PFSK-1 (cell line): ENCODE measurements at regions not wholly inside any gene's neighbourhood (a gene's known extent, or its start where the extent isn't known, plus 50 kb on each side); places are given as distances from the start of the nearest gene placed in this dataset.

Experiments
- FOXP2 ChIP-seq: optimal IDR thresholded peaks from 2 replicates; pipeline ENCODE3; 2011; ENCODE audit warnings: borderline replicate concordance, control low read depth, inconsistent platforms; ENCODE audit not compliant: insufficient read depth; ENCODE audit errors: extremely low read length, extremely low read depth
- POLR2AphosphoS5 ChIP-seq: IDR thresholded peaks from 2 replicates; pipeline ENCODE4 v1.6.1; 2012; ENCODE audit warnings: low read depth, mild to moderate bottlenecking, control low read depth, low read length, moderate library complexity
- REST ChIP-seq, 2 experiments: IDR thresholded peaks; 2 replicates each; pipeline versions ENCODE4 v1.6.1 to v1.8.0; 2011 to 2012; ENCODE audit warnings: low read depth in 2 of 2, low read length in 2 of 2, control low read depth in 1 of 2, inconsistent platforms in 1 of 2, mild to moderate bottlenecking in 1 of 2, moderate library complexity in 1 of 2; ENCODE audit not compliant: insufficient read depth in 1 of 2
- SIN3A ChIP-seq: IDR thresholded peaks from 2 replicates; pipeline ENCODE4 v1.6.1; 2012; ENCODE audit warnings: mild to moderate bottlenecking, low read length, moderate library complexity, borderline replicate concordance; ENCODE audit not compliant: insufficient read depth
- TAF1 ChIP-seq: IDR thresholded peaks from 2 replicates; pipeline ENCODE4 v1.6.1; 2012; ENCODE audit warnings: low read length, control low read depth, borderline replicate concordance; ENCODE audit not compliant: insufficient read depth

- TF ChIP-seq POLR2AphosphoS5 (no peak), FOXP2 (no peak), SIN3A (no peak), REST (IDR thresholded peaks at IDR 0.05; ENCODE audit: insufficient read depth in 1 of 2, low read depth in 2 of 2, low read length in 2 of 2) (no peak), TAF1 (no peak)
Measured at GRCh38 chr7:127487381-127487780, 94.9 kb upstream of the ZNF800 start.

GRCh38 chr7:127486654-127487053, 94.1 kb upstream of the ZNF800 start:
- TF ChIP-seq SIN3A (no peak), FOXP2 (no peak), REST (IDR thresholded peaks at IDR 0.05; ENCODE audit: insufficient read depth in 1 of 2, low read depth in 2 of 2, low read length in 2 of 2) (no peak), TAF1 (no peak), POLR2AphosphoS5 (no peak)

GRCh38 chr7:127485482-127485881, 93.0 kb upstream of the ZNF800 start:
- no peak for TF ChIP-seq POLR2AphosphoS5

- TF ChIP-seq FOXP2, result no peak
- TF ChIP-seq POLR2AphosphoS5, result no peak
- no peak for TF ChIP-seq REST (IDR thresholded peaks at IDR 0.05; ENCODE audit: insufficient read depth in 1 of 2, low read depth in 2 of 2, low read length in 2 of 2)
Measured at GRCh38 chr7:127484954-127485353, 92.4 kb upstream of the ZNF800 start.

- TF ChIP-seq REST (IDR thresholded peaks at IDR 0.05; ENCODE audit: insufficient read depth in 1 of 2, low read depth in 2 of 2, low read length in 2 of 2) (no peak), TAF1 (no peak), SIN3A (no peak), POLR2AphosphoS5 (no peak), FOXP2 (no peak)
Measured at GRCh38 chr7:127478461-127478860, 86.0 kb upstream of the ZNF800 start.

GRCh38 chr7:127478024-127478355, 85.5 kb upstream of the ZNF800 start:
- TF ChIP-seq SIN3A, result no peak
- TF ChIP-seq FOXP2, result no peak
- no peak for TF ChIP-seq POLR2AphosphoS5
- TF ChIP-seq TAF1, result no peak
- TF ChIP-seq REST (IDR thresholded peaks at IDR 0.05; ENCODE audit: insufficient read depth in 1 of 2, low read depth in 2 of 2, low read length in 2 of 2), result no peak
